ENCODE measurements at regions not wholly inside any gene's neighbourhood (a gene's known extent, or its start where the extent isn't known, plus 50 kb on each side); places are given as distances from the start of the nearest gene placed in this dataset.

DNA sequence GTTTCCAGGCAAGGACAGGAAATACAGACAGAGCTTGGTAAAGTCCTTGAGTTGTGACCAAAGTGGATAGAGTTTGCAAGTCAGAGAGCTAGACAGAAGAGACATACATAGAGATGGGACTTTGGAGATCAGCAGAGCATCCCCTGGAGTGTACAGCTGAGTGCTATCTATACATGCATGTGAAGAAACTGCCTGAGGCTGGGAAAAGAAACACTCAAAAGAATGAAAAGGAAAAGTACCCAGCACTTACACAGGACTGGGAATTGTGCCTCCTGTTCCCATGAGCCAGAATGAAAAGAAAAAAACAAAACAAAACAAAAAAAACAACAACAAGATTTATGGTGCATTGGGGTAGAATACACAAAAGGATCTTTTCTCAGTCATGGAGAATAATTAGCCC, 606.4 kb downstream of the ZNF608 start:
- no peak for TF ChIP-seq SREBF2 (CRISPR knock-in tag; IDR thresholded peaks at IDR 0.05)
- no peak for TF ChIP-seq NCOR1 (IDR thresholded peaks at IDR 0.05)
- no peak for TF ChIP-seq ERF (CRISPR knock-in tag; IDR thresholded peaks at IDR 0.05)
- TF ChIP-seq ZNF263 (CRISPR knock-in tag; IDR thresholded peaks at IDR 0.05; ENCODE audit: borderline replicate concordance), result no peak
- TF ChIP-seq L3MBTL2 (IDR thresholded peaks at IDR 0.05), result no peak
- no peak for TF ChIP-seq SMAD1 (IDR thresholded peaks at IDR 0.05; ENCODE audit: low read depth, low read length, partially characterized antibody)
- no peak for TF ChIP-seq EGR1 (conservative IDR thresholded peaks at IDR 0.05)
- no peak for TF ChIP-seq ARID2 (IDR thresholded peaks at IDR 0.05)
- TF ChIP-seq ZNF282 (CRISPR knock-in tag; IDR thresholded peaks at IDR 0.05), result no peak
- TF ChIP-seq, protein P1, sequence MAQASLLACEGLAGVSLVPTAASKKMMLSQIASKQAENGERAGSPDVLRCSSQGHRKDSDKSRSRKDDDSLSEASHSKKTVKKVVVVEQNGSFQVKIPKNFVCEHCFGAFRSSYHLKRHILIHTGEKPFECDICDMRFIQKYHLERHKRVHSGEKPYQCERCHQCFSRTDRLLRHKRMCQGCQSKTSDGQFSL (CRISPR knock-in tag; IDR thresholded peaks at IDR 0.05), result no peak
- TF ChIP-seq, protein P1 (tag; IDR thresholded peaks at IDR 0.05), result no peak
- TF ChIP-seq, protein P2, sequence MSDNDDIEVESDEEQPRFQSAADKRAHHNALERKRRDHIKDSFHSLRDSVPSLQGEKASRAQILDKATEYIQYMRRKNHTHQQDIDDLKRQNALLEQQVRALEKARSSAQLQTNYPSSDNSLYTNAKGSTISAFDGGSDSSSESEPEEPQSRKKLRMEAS (CRISPR knock-in tag; IDR thresholded peaks at IDR 0.05), result no peak
- TF ChIP-seq, protein P3, sequence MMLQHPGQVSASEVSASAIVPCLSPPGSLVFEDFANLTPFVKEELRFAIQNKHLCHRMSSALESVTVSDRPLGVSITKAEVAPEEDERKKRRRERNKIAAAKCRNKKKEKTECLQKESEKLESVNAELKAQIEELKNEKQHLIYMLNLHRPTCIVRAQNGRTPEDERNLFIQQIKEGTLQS (IDR thresholded peaks at IDR 0.05), result no peak
- TF ChIP-seq, protein P3 (CRISPR knock-in tag; conservative IDR thresholded peaks at IDR 0.05), result no peak
- no peak for TF ChIP-seq TBL1XR1 (IDR thresholded peaks at IDR 0.05; ENCODE audit: low read length in 2 of 2)
- no peak for TF ChIP-seq TAF1 (IDR thresholded peaks at IDR 0.05; ENCODE audit: control insufficient read depth, extremely low read depth, insufficient read depth, low read length, severe bottlenecking)

Measured in K562 (cell line).